Mesenteric fat pad (tissue), 1 donor: ENCODE measurements at regions not wholly inside any gene's neighbourhood (a gene's known extent, or its start where the extent isn't known, plus 50 kb on each side); places are given as distances from the start of the nearest gene placed in this dataset.
"Not testable (repeated sequence)": the region's sequence is repeated elsewhere in the genome, so short reads cannot be mapped to it uniquely, and the experiment has no call there.

Experiments used
- DNase-seq: peaks from one replicate; pipeline ENCODE4 v3.0.0-alpha.2; 2020; ENCODE audit warnings: low spot score
- donor health status: DM: yes; HTN: yes; CAD: no.

DNA sequence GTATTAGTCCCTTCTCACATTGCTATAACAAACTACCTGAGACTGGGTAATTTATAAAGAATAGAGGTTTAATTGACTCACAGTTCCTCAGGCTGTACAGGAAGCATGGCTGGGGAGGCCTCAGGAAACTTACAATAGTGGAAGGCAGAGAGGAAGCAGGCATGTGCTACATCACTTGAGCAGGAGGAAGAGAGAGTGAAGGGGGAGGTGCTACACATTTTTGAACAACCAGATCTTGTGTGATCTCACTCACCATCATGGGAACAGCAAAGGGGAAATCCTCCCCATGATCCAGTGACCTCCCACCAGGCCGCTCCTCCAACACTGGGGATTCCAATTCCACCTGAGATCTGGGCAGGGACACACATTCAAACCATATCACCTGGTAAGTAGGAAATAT, 630.6 kb downstream of the QKI start:
- no peak for DNase-seq

- not testable (repeated sequence) for DNase-seq
These were observed 629.1 kb downstream of the QKI start for GRCh38 chr6:164043656-164044055.

DNA sequence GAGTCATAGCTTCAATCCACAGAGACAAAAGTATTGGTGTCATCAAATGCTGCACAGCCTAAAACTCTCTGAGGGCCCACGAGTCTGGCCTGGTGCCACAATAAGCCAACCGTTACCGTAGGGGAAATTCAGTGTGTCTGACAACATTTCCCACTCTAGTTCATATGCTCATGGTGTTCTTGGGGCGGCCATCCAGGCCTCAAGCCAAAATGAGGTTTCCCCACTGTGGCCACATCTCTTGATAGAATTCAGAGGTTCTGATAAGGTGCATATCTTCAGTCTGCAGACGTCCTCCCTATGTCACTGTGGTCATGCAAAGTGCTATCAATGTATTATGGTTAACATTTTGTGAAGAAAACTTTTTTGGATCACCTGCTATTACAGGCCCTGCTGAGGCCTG, 627.7 kb downstream of the QKI start:
- DNase-seq, result no peak

DNA sequence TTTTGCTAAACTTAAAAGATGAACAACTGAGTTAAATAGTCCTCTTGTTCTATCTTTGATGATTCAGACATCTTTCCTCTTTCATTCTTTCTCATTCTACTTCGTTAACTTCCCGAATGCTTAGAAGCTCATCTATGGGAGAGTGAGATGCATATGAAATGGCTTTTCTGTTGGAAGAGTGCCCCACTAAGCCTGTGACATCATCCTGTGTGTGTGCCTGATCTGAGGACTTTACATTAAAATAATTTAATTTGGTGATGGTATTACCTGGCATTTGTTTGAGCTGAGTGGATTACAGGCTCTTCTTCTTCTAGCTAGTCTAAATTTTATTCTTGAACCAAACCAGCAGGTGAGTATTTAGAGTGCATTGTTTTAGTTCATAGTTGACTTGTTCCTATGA, 626.5 kb downstream of the QKI start:
- no peak for DNase-seq

GRCh38 chr6:164039954-164040375, 625.4 kb downstream of the QKI start:
- DNase-seq, result no peak

GRCh38 chr6:164037171-164037870, 622.8 kb downstream of the QKI start:
- no peak for DNase-seq

- no peak for DNase-seq
These were observed 621.5 kb downstream of the QKI start for GRCh38 chr6:164035900-164036485.

DNA sequence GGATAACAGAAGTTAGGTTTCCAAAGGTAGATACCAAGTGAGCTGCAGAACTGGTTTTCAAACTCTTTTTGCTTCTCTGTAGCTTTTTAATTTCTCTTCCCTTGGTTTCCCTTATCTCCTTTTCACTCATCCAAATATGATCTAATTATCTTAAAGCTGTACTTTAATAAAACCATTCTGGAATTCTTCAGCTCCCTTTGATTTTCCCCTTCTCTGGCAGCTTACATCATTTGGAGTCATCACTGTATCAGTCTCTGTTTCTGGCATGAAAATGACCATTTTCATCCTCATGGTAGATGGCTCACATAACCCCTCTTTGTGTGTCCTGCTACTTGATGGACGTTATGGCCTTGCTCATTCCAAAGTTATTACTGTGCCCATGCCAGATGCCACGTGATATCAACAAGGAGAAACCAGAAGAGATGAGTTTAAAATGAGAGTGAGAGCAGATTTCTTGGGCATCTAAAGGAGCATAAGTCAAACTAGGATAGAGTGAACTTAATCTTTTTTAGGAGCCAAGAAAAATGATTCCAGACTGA, 620.2 kb downstream of the QKI start:
- DNase-seq, result no peak

GRCh38 chr6:164025180-164025579, 610.7 kb downstream of the QKI start:
- DNase-seq, result no peak

DNA sequence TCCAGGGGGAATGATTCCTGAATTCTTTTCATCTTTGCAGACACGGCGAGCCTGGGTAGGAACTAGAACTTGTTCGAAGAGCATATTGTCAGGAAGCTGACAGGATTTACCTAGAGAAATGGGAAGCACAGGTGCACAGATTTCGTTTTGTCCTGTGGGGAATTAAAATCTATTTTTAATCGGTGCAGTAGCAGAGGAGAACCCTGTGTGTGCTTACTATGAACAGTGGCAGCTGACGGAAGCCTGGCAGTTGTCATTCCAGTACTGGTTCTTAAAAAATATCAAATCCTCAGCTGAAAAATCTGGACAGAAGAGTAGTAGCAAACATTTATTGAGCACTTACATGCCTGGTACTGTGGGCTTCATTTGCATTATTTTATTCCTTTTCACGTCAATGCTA, 609.0 kb downstream of the QKI start:
- no peak for DNase-seq

GRCh38 chr6:164022632-164023031, 608.1 kb downstream of the QKI start:
- no peak for DNase-seq

GRCh38 chr6:164021589-164022250, 607.2 kb downstream of the QKI start:
- no peak for DNase-seq

- no peak for DNase-seq
These were observed 605.6 kb downstream of the QKI start for GRCh38 chr6:164020142-164020541.

DNA sequence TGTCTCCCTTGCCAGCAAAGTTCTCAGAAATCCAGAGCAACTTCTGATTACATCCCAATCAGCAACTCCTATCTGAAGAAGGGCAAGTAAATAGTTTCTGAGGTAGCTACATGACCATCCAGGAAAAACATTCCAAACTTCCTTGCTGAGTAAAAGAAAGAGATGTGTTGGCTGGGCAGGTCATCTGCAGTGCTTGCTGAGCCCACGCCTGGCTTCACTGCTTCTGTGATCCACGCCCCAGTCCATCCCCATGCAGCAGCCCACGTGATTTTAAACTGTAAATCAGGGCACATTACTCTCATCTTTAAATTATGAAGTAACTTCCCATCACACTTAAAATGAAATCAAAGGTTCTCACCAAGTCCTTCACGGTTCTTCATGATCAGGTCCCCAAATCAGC, 603.6 kb downstream of the QKI start:
- DNase-seq, result no peak

- no peak for DNase-seq
These were observed 601.5 kb downstream of the QKI start for GRCh38 chr6:164016056-164016455.

- no peak for DNase-seq
These were observed 600.6 kb downstream of the QKI start for GRCh38 chr6:164015088-164015484.

DNA sequence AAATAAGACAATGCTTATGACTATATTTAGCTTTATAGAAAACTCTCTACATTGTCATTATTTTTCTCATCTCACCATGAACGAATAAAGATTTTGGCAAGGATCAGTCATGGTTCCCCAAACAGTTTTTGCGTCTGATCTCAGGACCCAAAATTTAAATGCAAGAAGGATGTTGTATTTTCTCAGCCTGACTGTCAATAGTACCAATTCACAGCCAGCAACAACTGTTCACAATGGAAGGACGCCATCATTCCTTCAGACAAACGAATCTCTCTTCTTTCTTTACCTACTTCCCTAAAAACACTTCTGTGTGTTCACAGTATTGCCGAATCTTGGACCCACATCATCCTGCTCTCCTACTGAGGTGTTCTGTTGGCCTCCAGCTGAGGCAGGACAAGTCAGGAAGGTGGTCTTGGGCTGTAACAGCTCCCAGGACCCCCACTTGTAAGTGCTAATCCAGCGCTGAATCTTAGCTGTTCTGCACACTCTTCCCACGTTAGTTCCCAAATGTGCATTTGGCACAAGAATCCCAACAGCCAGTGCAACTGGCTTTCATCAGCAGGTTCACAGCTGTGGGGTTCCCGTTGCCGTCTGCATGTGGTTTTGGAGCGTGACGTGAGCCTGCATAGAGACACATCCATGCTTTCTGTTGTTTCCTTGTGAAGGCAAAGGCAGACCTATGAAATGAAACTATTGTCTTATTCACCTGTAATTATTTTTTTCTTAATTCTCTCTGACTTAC, 600.0 kb downstream of the QKI start:
- no peak for DNase-seq

- DNase-seq, result no peak
These were observed 599.1 kb downstream of the QKI start for GRCh38 chr6:164013480-164014208.

- DNase-seq, result no peak
These were observed 596.8 kb downstream of the QKI start for GRCh38 chr6:164011321-164011720.

GRCh38 chr6:164010441-164011103, 596.1 kb downstream of the QKI start:
- DNase-seq, result no peak

DNA sequence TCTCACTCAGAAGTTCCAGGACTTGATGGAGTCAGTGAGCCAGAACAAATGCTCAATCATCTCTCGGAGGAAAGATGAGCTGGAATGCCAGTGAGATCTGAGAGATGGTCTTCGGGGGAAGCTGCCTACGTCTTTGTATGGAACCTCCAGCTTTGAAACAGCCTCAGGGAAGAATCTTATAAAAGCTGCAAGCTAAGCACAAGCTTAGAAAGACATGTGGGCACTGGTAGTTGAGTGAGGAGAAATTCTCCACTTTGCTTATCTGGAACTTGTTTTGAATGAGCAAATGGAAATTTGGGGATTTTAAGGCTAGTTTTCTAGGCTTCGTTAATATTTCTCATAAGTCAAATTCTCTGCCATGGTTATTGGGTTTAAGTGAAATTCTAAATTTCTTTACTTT, 594.4 kb downstream of the QKI start:
- DNase-seq, result no peak
